ENCODE measurements at regions not wholly inside any gene's neighbourhood (a gene's known extent, or its start where the extent isn't known, plus 50 kb on each side); places are given as distances from the start of the nearest gene placed in this dataset.

GRCh38 chr3:25355034-25355885 lies 72.8 kb upstream of the RARB start:
- TF ChIP-seq JUND (IDR thresholded peaks at IDR 0.05; ENCODE audit: low read depth) = no peak
- no peak for DNase-seq (ENCODE audit: low read depth in 1 of 2, low spot score in 1 of 2)
- in situ Hi-C loops (cut with HindIII; ENCODE audit: low pct_unique_long_range_greater_than_20kb, low sequenced_read_pairs) = no loop called here

GRCh38 chr3:25355998-25356397 lies 72.1 kb upstream of the RARB start:
- in situ Hi-C loops (cut with HindIII; ENCODE audit: low pct_unique_long_range_greater_than_20kb, low sequenced_read_pairs) = no loop called here
- TF ChIP-seq JUND (IDR thresholded peaks at IDR 0.05; ENCODE audit: low read depth) = no peak
- DNase-seq (ENCODE audit: low read depth in 1 of 2, low spot score in 1 of 2) = no peak

GRCh38 chr3:25362118-25362517 lies 65.9 kb upstream of the RARB start:
- in situ Hi-C loops (cut with HindIII; ENCODE audit: low pct_unique_long_range_greater_than_20kb, low sequenced_read_pairs) = no loop called here
- no peak for TF ChIP-seq JUND (IDR thresholded peaks at IDR 0.05; ENCODE audit: low read depth)

GRCh38 chr3:25365636-25366035 lies 62.4 kb upstream of the RARB start:
- TF ChIP-seq JUND (IDR thresholded peaks at IDR 0.05; ENCODE audit: low read depth) = no peak
- peak in 1 of 2 experiments; percentile 42 for DNase-seq (ENCODE audit: low read depth in 1 of 2, low spot score in 1 of 2)
- in situ Hi-C loops (cut with HindIII; ENCODE audit: low pct_unique_long_range_greater_than_20kb, low sequenced_read_pairs) = no loop called here

More at GRCh38 chr3:25362118-25362517, 65.9 kb upstream of the RARB start:
- DNase-seq (ENCODE audit: low read depth in 1 of 2, low spot score in 1 of 2) = no peak

GRCh38 chr3:25367025-25367424 lies 61.0 kb upstream of the RARB start:
- no peak for TF ChIP-seq JUND (IDR thresholded peaks at IDR 0.05; ENCODE audit: low read depth)
- in situ Hi-C loops (cut with HindIII; ENCODE audit: low pct_unique_long_range_greater_than_20kb, low sequenced_read_pairs) = no loop called here
- no peak for DNase-seq (ENCODE audit: low read depth in 1 of 2, low spot score in 1 of 2)

- in situ Hi-C loops (cut with HindIII; ENCODE audit: low pct_unique_long_range_greater_than_20kb, low sequenced_read_pairs) = no loop called here
- TF ChIP-seq JUND (IDR thresholded peaks at IDR 0.05; ENCODE audit: low read depth) = no peak
- DNase-seq (ENCODE audit: low read depth in 1 of 2, low spot score in 1 of 2) = no peak
These were observed 55.9 kb upstream of the RARB start for GRCh38 chr3:25372167-25372566.

GRCh38 chr3:25376340-25376739 lies 51.7 kb upstream of the RARB start:
- no peak for TF ChIP-seq JUND (IDR thresholded peaks at IDR 0.05; ENCODE audit: low read depth)
- no peak for DNase-seq (ENCODE audit: low read depth in 1 of 2, low spot score in 1 of 2)
- in situ Hi-C loops (cut with HindIII; ENCODE audit: low pct_unique_long_range_greater_than_20kb, low sequenced_read_pairs) = no loop called here

- TF ChIP-seq JUND (IDR thresholded peaks at IDR 0.05; ENCODE audit: low read depth) = no peak
- no peak for DNase-seq (ENCODE audit: low read depth in 1 of 2, low spot score in 1 of 2)
- in situ Hi-C loops (cut with HindIII; ENCODE audit: low pct_unique_long_range_greater_than_20kb, low sequenced_read_pairs) = no loop called here
These were observed 51.0 kb upstream of the RARB start for GRCh38 chr3:25377042-25377441.

Measured in T47D (cell line).